ENCODE measurements at regions not wholly inside any gene's neighbourhood (a gene's known extent, or its start where the extent isn't known, plus 50 kb on each side); places are given as distances from the start of the nearest gene placed in this dataset.

GRCh38 chr4:28373601-28374000 is 1513.0 kb downstream of the STIM2 start:
- 0 out of 2 replicates have a peak, but pooled peaks cover 6% of the 10 kb centered on the region for H3K9me2 ChIP-seq (ENCODE audit: insufficient read depth)
- H3K79me2 ChIP-seq (replicated peaks; ENCODE audit: insufficient read depth) = no peaks in the 10 kb centered on the region
- no peak overlapping the region for H3K4me3 Mint-ChIP-seq
- no peaks in the 10 kb centered on the region for H3K4me1 ChIP-seq (ENCODE audit: insufficient read depth)
- no peaks in the 10 kb centered on the region for H3K27me3 Mint-ChIP-seq (ENCODE audit: insufficient read depth, low read depth, poor library complexity)
- no peak for ATAC-seq
- no peak for DNase-seq (ENCODE audit: low spot score)
- H3K36me3 ChIP-seq (ENCODE audit: insufficient read depth) = no peaks in the 10 kb centered on the region
- no peaks in the 10 kb centered on the region for H3K27me3 ChIP-seq (ENCODE audit: insufficient read depth)
- H3F3A ChIP-seq (replicated peaks; ENCODE audit: low read depth) = no peaks in the 10 kb centered on the region
- TF ChIP-seq ZNF331 (CRISPR knock-in tag; IDR thresholded peaks at IDR 0.05; ENCODE audit: low read depth) = no peak
- no peak for TF ChIP-seq CREB1 (CRISPR knock-in tag; IDR thresholded peaks at IDR 0.05; ENCODE audit: low read depth)
- no peak for TF ChIP-seq ZNF462 (CRISPR knock-in tag; IDR thresholded peaks at IDR 0.05)
- no peak for TF ChIP-seq CTCF (conservative IDR thresholded peaks at IDR 0.05; ENCODE audit: low read depth in 2 of 2)
- no peak for TF ChIP-seq STAT1 (IDR thresholded peaks at IDR 0.05; ENCODE audit: unreplicated experiment)
- TF ChIP-seq ETS1 (IDR thresholded peaks at IDR 0.05) = no peak
- TF ChIP-seq ZNF114 (CRISPR knock-in tag; IDR thresholded peaks at IDR 0.05) = no peak
- TF ChIP-seq JUNB (IDR thresholded peaks at IDR 0.05; ENCODE audit: unreplicated experiment) = no peak
- no peak for TF ChIP-seq EZH2 (IDR thresholded peaks at IDR 0.05; ENCODE audit: low read depth, unreplicated experiment)
- no peak for TF ChIP-seq POLR2AphosphoS5 (IDR thresholded peaks at IDR 0.05; ENCODE audit: low read depth)
- no peak for TF ChIP-seq EZH2phosphoT487 (IDR thresholded peaks at IDR 0.05; ENCODE audit: unreplicated experiment)
- TF ChIP-seq REST (IDR thresholded peaks at IDR 0.05; ENCODE audit: unreplicated experiment) = no peak
- TF ChIP-seq NANOG (IDR thresholded peaks at IDR 0.05; ENCODE audit: borderline replicate concordance) = no peak
- no peak overlapping the region for H3K4me3 ChIP-seq
- no peaks in the 10 kb centered on the region for H3K36me3 Mint-ChIP-seq (ENCODE audit: low read depth)
- H3K9me3 Mint-ChIP-seq = peaks cover 4% of the 10 kb centered on the region; the same call in 1 of the 3 replicates
- H2AFZ ChIP-seq = no peak overlapping the region
- no peak overlapping the region for H3K27ac ChIP-seq (ENCODE audit: low read depth)
- H3K4me2 ChIP-seq = no peak overlapping the region
- no peaks in the 10 kb centered on the region for H3K4me1 Mint-ChIP-seq
- H4K20me1 ChIP-seq (replicated peaks; ENCODE audit: insufficient read depth) = no peaks in the 10 kb centered on the region
- H3K27ac Mint-ChIP-seq = no peak overlapping the region
